EH (cell line): ENCODE measurements at regions not wholly inside any gene's neighbourhood (a gene's known extent, or its start where the extent isn't known, plus 50 kb on each side); places are given as distances from the start of the nearest gene placed in this dataset.
"Not testable (repeated sequence)": the region's sequence is repeated elsewhere in the genome, so short reads cannot be mapped to it uniquely, and the experiment has no call there.

ENCODE experiments used
- DNase-seq: peaks from one replicate; pipeline ENCODE4 v3.0.0-alpha.2; 2015; ENCODE audit warnings: low read depth

DNA sequence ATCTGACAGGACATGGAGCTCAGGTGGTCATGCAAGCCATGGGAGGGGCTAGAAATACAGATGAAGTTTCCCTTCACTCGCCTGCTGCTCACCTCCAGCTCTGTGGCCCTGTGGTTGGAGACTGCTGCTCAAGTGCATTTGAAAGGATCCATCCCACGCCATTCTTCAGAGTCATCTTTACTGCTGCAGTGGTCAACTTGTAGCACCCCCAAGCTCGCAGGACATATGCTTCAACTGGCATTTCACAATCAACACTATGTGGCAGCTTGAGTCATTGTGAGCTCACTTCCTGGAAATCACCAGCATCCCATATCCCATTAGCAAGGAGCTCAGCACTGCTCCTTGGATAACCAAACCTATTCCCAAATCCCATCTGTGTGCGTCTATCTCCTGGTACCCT, 116.2 kb upstream of the TP53BP2 start:
- DNase-seq: peak; percentile 67

DNA sequence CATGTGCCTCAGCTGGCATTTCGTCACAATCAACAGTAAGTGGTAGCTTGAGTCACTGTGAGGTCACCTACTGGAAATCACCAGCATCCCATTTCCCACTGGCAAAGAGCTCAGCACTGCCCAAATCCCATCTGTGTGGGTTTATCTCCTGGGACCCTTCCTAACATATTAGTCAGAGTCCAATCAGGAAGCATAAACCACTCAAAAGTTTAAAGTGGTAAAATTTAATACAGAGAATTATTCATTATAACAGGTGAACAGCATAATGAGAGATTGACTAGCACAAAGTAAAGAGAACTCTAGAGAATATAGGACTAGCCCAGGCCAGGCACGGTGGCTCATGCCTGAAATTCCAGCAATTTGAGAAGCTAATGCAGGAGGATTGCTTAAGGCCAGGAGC, 107.1 kb upstream of the TP53BP2 start:
- DNase-seq: peak; percentile 10

DNA sequence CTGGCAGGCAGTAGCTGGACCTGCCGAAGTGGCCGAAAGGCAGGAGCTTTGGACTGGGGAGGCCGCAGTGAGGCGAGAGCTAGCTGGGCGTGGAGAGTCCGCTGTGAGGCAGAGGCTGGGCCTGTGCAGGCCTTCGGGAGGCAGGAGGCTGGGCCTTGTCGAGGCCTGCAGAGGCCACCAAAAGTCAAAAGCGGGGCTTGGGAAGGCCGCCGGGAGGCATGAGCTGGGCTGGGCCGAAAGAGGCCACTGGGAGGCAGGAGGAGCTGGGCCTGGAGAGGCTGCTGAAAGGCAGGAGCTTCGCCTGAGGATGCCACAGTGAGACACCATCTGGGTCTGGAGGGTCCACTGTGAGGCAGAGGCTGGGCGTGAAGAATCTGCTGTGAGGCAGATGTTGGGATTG, 105.8 kb upstream of the TP53BP2 start:
- DNase-seq: not testable (repeated sequence)

DNA sequence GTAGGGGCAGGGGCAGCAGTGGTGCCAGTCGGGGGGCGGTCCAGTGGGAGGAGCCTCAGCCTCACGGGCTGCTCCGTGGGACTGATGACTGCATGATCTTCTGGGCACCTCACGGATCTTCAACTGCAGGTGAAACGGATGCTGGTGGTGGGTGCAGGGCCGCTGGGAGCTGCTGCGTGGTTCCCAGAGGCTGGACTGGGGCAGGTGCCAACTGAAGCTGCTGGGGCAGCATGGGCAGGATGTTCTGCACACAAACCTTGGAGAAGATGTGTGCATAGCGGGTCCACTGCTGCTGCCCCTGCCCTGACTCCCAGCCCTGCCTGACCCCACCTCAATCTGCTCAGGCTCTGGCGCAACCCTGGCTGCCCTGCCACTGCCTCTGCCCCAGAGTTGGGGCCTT, 104.2 kb upstream of the TP53BP2 start:
- DNase-seq: not testable (repeated sequence)

DNA sequence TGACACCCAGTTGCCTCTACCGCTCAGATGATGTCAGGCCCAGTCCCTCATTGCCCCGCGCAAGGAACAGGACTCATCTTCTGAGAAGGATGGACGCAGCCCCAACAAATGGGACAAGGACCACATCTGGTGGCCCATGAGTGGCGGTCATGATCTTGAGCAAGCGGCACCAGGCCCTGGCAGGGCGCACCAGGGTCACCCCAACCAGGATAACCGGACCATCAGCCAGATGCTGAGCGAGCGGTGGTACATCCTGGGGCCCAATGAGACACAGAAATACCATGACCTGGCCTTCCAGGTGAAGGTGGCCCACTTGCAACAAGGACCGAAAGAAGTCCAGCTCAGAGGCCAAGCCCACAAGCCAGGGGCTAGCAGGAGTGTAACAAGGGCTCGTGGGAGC, 102.3 kb upstream of the TP53BP2 start:
- DNase-seq: not testable (repeated sequence)

DNA sequence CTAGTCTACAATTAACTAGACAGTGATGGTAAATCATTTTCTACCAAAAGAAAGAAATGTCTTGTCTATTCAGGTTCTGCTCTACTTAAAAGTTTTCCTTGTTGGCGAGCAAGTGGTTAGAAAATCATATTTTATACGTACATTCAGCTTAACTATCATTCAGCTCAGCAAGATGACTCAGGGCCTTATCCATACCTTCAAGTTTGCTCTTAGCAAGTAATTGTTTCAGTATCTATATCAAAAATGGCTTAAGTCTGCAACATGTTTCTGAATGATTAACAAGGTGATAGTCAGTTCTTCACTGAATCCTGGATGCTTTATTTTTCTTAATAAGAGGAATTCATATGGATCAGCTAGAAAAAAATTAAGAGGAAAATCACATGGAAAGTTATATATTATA, 90.8 kb upstream of the TP53BP2 start:
- not testable (repeated sequence) for DNase-seq

DNA sequence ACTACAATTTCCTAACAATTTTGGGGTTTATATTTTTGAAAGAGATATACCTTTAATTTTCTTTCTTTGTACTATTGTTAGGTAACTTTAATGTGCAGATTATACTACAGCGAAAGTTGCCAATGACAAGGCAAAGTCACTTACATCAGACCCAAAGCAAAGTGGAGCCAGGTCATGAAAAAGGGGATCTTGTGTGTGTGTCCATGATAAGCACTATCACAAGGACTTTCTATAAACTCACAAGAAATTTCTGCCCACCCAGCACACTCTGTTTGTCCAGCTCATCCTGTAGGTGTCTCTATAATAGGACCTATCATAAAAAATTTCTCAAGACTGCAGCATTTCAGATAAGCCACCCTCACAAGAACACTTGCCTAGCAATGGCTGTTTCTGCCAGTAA, 85.7 kb upstream of the TP53BP2 start:
- not testable (repeated sequence) for DNase-seq

DNA sequence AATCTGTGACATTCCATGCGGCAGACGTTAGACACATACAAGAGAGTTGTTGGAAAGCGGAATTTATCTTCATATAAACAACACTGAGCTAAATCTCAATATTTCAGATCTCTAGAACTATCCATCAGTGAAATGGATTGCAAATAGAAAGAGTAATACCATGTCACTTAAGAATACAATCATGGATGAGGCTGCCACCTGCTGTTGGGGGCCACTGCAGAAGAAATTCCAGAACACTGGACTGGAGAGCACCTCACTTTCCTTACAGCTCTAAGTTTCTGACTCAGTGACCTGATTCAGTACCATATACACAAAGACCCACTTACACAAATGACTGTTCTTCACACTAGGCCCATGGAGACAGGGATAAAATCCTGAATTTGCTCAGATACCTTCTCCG, 75.1 kb upstream of the TP53BP2 start:
- DNase-seq: not testable (repeated sequence)

DNA sequence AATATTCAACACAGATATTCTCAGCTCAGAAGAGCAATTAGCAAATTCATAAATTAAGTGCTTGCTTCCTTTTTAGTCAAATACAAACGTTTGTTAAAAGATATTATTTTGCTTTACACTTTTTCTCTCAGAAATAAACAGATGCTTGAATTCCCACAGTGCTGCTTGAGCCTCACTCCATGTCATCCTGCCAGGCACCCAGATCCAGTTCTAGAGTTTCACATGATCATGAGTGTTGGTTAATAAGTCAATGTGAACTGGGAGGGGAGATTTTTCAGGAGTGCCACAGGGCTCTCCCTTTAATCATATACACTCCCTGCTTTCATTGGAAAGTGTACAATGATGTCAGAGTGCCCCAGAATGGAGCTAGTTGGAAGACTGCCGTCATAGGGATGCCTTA, 69.7 kb upstream of the TP53BP2 start:
- not testable (repeated sequence) for DNase-seq

DNA sequence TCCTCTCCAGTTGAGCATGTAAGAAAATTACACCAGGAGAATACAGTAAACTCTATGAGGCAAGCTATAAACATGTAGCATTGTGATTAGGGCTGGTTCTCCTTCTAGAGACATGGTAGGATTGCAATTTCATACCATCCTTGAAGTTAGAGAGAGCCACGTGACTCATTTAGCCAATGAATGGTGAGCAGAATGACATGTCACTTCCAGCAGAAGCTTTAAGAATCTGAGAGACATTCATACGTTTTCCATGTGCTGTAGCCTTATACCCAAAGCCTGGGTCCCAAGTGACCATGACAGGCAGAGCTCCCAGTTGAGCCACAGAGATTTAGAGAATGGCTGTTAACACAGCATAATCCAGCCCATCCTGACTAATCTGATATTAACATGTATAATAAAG, 68.0 kb upstream of the TP53BP2 start:
- not testable (repeated sequence) for DNase-seq

DNA sequence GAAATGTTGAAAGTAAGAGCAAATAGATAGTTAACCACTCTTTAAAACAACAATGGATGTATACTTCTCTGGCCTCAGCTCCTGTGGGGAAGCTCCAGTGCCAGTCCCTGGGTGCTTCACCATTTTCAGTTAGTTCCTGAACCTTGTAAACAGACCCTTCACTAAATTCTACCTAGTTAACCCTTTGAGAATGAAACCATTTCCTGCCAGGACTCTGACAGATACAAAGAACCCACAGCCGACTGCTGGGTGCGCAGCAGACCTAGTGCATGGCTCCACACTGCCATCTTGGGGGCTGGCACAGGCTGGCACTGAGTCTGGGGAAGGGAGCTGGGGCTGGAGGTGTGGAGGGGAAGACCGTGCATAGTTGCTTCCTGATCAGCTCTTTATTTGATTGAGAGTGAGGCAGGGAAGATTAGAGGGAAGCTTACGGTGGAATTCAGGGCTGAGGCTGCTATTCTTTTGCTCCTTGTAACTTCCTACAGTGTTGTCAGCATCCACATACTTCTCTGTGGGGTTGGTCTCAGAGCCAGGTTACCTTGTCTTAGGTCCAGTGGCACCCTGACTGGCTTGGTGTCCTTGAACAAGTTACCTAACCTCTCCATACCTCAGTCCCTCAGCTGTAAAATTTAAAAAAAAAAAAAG, 62.3 kb upstream of the TP53BP2 start:
- DNase-seq: not testable (repeated sequence)

DNA sequence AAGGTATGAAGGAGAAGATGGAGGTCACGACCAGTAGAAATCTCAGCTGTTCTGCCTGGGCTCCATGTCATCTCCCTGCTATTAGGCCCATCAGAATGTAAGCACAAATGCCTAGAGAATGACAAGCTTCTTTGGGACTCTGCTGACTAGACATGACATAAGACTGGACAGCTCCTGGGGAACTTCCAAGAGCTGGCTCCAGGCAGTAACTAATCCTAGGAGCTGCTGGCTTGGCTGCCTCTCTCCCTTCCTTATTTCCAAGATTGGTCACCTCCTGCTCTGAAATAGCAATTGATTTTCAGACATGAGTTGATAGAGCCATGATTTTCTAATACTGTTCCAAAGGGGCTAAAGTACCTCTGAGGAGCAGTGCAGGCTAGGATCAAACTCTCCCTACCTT, 57.5 kb upstream of the TP53BP2 start:
- DNase-seq: not testable (repeated sequence)

DNA sequence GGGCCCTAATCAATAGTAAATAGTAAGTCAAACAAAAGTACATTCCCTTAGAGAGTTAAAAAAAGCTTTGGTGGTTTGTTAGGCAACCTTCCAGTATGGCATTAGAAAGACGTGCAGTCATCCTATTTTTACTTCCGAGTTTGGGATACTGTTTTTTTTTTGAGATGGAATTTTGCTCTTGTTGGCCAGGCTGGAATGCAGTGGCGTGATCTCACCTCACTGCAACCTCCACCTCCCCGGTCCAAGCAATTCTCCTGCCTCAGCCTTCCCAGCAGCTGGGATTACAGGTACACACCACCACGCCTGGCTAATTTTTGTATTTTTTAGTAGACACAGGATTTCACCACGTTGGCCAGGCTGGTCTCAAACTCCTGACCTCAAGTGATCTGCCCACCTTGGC, 54.0 kb upstream of the TP53BP2 start:
- DNase-seq: peak; percentile 60

DNA sequence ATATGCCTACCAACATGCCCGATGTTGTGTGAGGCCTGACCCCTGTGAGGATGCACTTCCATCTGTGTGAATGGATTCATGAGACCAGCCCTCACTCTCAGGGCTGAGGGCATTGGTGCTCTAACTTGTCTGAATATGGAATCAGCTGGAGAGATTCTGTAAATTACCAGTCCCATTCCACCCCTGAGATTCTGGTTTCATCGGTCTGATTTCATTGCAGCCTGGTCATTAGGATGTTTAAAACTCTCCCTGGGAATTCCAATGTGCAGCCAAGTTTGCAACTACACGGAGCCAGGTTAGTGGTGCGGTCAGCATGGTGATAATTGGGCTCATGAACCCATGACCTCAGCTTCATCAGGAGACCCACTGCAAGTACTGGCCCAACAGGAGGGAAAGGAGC, 51.4 kb upstream of the TP53BP2 start:
- not testable (repeated sequence) for DNase-seq

DNA sequence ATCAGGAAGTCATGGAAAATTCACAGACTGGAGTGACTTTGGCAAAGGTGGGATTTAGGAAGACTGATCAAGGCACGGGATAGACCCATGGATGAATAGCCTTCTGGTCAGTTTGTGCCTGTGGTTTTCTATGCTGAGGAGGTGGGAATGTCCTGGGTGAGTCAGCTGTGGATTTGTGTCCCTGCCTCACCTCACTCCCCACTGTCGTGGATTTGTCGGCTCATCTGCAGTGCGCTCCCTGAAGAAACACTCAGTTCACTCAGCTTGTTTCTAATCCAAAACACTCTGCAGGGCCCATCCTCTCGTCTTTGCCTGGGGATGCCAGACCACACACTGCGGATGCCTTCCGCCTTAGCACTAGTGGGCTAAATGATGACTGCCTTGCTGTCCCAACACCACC, 50.2 kb upstream of the TP53BP2 start:
- DNase-seq: not testable (repeated sequence)
